ENCODE measurements at regions not wholly inside any gene's neighbourhood (a gene's known extent, or its start where the extent isn't known, plus 50 kb on each side); places are given as distances from the start of the nearest gene placed in this dataset.

DNA sequence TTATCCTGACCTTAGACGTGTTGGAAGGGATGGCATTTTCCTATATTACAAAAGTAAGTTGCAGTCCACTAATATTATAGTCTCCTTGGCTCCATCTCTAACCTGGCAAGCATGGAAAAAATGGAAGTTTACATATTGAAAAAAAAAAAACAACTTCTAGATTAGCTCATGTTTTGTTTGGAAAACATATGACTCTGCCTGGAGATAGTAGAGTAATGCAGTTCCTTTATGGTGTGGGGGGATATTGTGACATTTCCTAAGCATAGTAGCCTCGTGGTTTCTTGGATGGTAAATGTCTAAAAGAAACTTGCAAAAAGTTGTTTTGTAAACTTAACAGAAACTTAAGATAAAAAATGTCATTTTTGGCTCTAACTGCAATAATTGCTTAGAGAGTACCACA is 244.4 kb upstream of the FBXL7 start:
- H3K4me3 ChIP-seq (ENCODE audit: low read depth, low read length) = no peak overlapping the region
- TF ChIP-seq, protein P1, sequence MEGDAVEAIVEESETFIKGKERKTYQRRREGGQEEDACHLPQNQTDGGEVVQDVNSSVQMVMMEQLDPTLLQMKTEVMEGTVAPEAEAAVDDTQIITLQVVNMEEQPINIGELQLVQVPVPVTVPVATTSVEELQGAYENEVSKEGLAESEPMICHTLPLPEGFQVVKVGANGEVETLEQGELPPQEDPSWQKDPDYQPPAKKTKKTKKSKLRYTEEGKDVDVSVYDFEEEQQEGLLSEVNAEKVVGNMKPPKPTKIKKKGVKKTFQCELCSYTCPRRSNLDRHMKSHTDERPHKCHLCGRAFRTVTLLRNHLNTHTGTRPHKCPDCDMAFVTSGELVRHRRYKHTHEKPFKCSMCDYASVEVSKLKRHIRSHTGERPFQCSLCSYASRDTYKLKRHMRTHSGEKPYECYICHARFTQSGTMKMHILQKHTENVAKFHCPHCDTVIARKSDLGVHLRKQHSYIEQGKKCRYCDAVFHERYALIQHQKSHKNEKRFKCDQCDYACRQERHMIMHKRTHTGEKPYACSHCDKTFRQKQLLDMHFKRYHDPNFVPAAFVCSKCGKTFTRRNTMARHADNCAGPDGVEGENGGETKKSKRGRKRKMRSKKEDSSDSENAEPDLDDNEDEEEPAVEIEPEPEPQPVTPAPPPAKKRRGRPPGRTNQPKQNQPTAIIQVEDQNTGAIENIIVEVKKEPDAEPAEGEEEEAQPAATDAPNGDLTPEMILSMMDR (IDR thresholded peaks at IDR 0.05; ENCODE audit: low read depth, low read length, missing control alignments) = no peak
- no peak for DNase-seq (ENCODE audit: low read depth)
- in situ Hi-C loops (cut with HindIII; ENCODE audit: low sequenced_read_pairs) = no loop called here

DNA sequence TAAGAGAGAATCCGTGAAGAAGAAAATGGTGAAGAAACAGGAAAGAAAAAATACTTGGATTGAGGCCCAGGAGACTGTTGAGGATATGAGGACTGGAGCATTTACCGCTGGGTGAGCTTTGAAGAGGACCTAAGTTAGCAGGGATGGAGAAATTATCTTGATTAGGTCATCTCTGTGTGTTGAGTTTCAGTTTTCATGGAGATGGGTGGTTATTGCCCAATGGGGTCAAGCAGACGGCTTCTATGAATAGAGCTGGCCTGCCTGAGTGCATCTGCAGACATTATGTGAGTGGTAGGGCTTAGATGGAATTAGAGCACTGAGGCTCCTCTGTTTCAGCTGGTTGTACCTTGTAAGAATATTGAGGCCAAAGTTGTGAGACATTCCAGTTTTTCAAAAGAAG is 245.4 kb upstream of the FBXL7 start:
- TF ChIP-seq, protein P1 (IDR thresholded peaks at IDR 0.05; ENCODE audit: low read depth, low read length, missing control alignments) = no peak
- DNase-seq (ENCODE audit: low read depth) = no peak
- H3K4me3 ChIP-seq (ENCODE audit: low read depth, low read length) = no peak overlapping the region
- in situ Hi-C loops (cut with HindIII; ENCODE audit: low sequenced_read_pairs) = no loop called here

DNA sequence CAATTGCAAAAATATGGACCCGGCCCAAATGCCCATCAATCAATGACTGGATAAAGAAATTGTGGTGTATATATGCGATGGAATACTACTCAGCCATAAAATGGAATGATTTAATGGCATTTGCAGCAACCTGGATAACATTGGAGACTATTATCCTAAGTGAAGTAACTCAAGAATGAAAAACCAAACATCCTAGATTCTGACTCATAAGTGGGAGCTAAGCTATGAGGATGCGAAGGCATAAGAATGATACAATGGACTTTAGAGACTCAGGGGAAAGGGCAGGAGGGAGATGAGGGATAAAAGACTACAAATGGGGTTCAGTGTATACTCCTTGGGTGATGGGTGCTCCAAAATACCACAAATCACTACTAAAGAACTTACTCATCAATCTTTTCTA is 247.6 kb upstream of the FBXL7 start:
- no peak for DNase-seq (ENCODE audit: low read depth)
- no peak overlapping the region for H3K4me3 ChIP-seq (ENCODE audit: low read depth, low read length)
- TF ChIP-seq, protein P1 (IDR thresholded peaks at IDR 0.05; ENCODE audit: low read depth, low read length, missing control alignments) = no peak
- in situ Hi-C loops (cut with HindIII; ENCODE audit: low sequenced_read_pairs) = no loop called here

DNA sequence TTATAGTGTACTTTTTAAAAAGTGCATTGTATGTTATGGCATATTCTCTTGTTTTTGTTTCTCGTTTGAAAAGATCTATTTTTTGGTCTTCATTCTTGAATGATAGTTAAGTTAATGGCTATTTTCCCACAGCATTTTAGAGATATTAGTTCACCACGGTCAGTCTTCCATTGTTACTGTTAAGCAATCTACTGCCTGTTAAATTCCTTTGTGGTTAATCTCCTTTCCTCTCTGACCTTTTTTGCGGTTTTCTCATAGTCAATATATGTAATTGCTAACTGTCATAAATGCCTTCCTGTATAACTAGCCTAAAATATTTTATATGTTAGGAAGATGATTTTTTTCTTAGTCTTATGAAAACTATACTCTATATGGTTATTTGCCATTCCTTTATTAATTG is 250.8 kb upstream of the FBXL7 start:
- peak; percentile 39 for DNase-seq (ENCODE audit: low read depth)
- TF ChIP-seq, protein P1 (IDR thresholded peaks at IDR 0.05; ENCODE audit: low read depth, low read length, missing control alignments) = no peak
- in situ Hi-C loops (cut with HindIII; ENCODE audit: low sequenced_read_pairs) = no loop called here
- H3K4me3 ChIP-seq (ENCODE audit: low read depth, low read length) = no peak overlapping the region

DNA sequence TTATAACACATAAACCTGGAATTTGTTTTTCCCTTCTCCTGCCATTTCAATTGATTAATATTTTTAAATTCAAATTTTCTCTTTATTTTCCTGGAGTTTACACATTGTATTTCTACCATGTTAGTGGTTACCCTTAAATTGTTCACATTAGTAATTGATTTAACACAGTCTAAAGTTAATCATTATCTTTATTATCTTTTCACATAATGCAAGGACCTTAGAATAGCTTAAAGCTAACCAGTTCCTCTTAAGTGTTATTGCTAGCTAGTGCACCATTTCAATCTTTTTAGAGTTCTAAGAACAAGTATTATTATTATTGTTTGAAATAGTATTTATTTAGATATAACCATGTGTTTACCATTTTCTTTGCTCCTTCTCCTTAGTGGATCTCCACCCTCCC is 251.2 kb upstream of the FBXL7 start:
- no peak for DNase-seq (ENCODE audit: low read depth)
- H3K4me3 ChIP-seq (ENCODE audit: low read depth, low read length) = no peak overlapping the region
- in situ Hi-C loops (cut with HindIII; ENCODE audit: low sequenced_read_pairs) = no loop called here
- TF ChIP-seq, protein P1 (IDR thresholded peaks at IDR 0.05; ENCODE audit: low read depth, low read length, missing control alignments) = no peak

DNA sequence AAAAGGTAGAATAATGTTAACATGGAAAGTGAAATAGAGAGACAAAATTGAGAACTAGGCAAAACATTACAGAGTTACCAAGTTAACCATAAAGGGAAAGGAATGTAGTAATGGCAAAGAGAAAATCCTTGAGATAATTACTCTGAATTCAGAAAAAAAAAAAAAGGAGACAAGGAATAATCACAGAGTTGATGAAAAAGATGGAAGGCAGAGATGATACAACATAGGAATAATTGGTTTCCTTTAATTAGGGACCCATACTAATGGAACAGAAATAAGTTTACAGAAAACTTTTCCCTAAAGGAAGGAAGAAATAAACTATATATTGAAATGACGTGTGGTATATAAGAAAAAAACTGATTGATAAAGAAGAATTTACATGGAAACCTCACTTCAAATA is 254.1 kb upstream of the FBXL7 start:
- TF ChIP-seq, protein P1 (IDR thresholded peaks at IDR 0.05; ENCODE audit: low read depth, low read length, missing control alignments) = no peak

More for the DNA sequence above, 254.1 kb upstream of the FBXL7 start:
- DNase-seq (ENCODE audit: low read depth) = no peak
- no peak overlapping the region for H3K4me3 ChIP-seq (ENCODE audit: low read depth, low read length)
- in situ Hi-C loops (cut with HindIII; ENCODE audit: low sequenced_read_pairs) = no loop called here
